ENCODE measurements at regions not wholly inside any gene's neighbourhood (a gene's known extent, or its start where the extent isn't known, plus 50 kb on each side); places are given as distances from the start of the nearest gene placed in this dataset.

DNA sequence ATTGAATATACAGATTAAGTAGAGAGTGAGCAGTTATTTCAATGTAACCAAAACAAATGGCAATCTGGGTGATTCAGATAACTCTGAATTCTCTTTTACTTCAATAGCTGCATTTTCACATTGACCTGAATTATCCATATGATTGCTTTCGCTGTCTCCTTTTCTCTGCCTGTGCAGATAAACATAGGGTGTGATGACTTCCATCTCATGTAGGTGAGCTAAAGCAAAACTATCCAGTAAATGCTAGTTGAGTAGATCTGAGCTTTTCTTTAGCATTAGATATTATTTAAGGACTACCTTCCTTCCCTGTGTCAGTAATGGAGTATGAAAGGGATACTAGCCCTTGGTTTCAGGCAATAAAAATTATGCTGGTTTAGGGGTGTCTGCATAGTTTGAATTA is 288.6 kb downstream of the OXSM start:
- Histone ChIP-seq H3K79me2 (ENCODE audit: insufficient read depth, low read length) (no peaks in the 10 kb centered on the region), H4K20me1 (ENCODE audit: insufficient read depth, low read length) (no peaks in the 10 kb centered on the region), H3K9me3 (ENCODE audit: low read length) (peaks cover 3% of the 10 kb centered on the region), H2AFZ (ENCODE audit: low read length) (no peak overlapping the region), H3K9ac (ENCODE audit: insufficient read depth, low read depth, low read length) (no peak overlapping the region), H3K4me3 (replicated peaks in 1 of 3; ENCODE audit: insufficient read depth in 1 of 3, low read depth in 2 of 3, low read length in 3 of 3) (no peak overlapping the region), H3K4me2 (ENCODE audit: low read depth, low read length) (no peak overlapping the region), H3K36me3 (replicated peaks in 1 of 2; ENCODE audit: control insufficient read depth in 1 of 2, insufficient read depth in 2 of 2, low read length in 2 of 2) (no peaks in the 10 kb centered on the region), H3K4me1 (ENCODE audit: insufficient read depth, low read length) (no peaks in the 10 kb centered on the region), H3K27me3 (ENCODE audit: control insufficient read depth in 1 of 2, insufficient read depth in 2 of 2, low read length in 2 of 2) (no peaks in the 10 kb centered on the region), H3K27ac (ENCODE audit: extremely low read length, insufficient read depth, low read length) (no peak overlapping the region)
- ChIA-PET POLR2A (no interaction called here), CTCF (ENCODE audit: low intra/inter-chr PET ratio, low total read pairs) (no interaction called here)
- DNase-seq (ENCODE audit: low spot score) (no peak), ATAC-seq (no peak), FAIRE-seq (no peak)
- BruUV-seq (replicated peaks): no TSS peak
- TF ChIP-seq ZNF225 (CRISPR knock-in tag; IDR thresholded peaks at IDR 0.05) (no peak), U2AF2 (IDR thresholded peaks at IDR 0.05; ENCODE audit: low read depth, low read length) (no peak), ZNF766 (CRISPR knock-in tag; IDR thresholded peaks at IDR 0.05; ENCODE audit: borderline replicate concordance) (no peak), ATF3 (CRISPR knock-in tag; IDR thresholded peaks at IDR 0.05) (no peak), UBTF (CRISPR knock-in tag; IDR thresholded peaks at IDR 0.05) (no peak), PREB (CRISPR knock-in tag; IDR thresholded peaks at IDR 0.05) (no peak), SP140L (CRISPR knock-in tag; IDR thresholded peaks at IDR 0.05; ENCODE audit: borderline replicate concordance) (no peak), GATA4 (IDR thresholded peaks at IDR 0.05; ENCODE audit: borderline replicate concordance, low read depth) (no peak), ATAD3A (CRISPR knock-in tag; IDR thresholded peaks at IDR 0.05) (no peak)
- TF ChIP-seq, protein P1, sequence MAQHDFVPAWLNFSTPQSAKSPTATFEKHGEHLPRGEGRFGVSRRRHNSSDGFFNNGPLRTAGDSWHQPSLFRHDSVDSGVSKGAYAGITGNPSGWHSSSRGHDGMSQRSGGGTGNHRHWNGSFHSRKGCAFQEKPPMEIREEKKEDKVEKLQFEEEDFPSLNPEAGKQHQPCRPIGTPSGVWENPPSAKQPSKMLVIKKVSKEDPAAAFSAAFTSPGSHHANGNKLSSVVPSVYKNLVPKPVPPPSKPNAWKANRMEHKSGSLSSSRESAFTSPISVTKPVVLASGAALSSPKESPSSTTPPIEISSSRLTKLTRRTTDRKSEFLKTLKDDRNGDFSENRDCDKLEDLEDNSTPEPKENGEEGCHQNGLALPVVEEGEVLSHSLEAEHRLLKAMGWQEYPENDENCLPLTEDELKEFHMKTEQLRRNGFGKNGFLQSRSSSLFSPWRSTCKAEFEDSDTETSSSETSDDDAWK (CRISPR knock-in tag; IDR thresholded peaks at IDR 0.05): no peak
- intact Hi-C loops (cut with micrococcal nuclease; ENCODE audit: unreplicated experiment): no loop called here
- in situ Hi-C loops (cut with HindIII; ENCODE audit: extremely low pct_ligation_motif_present, low pct_unique_long_range_greater_than_20kb): no loop called here
- 0% methylated on average over 1 of the region's 1 CpG for WGBS (ENCODE audit: low lambda C conversion rate)

All from HepG2 (cell line).